HG03135 (cell line): ENCODE measurements at regions not wholly inside any gene's neighbourhood (a gene's known extent, or its start where the extent isn't known, plus 50 kb on each side); places are given as distances from the start of the nearest gene placed in this dataset.

ENCODE experiments used
- ATAC-seq: cut with Tn5 transposase; IDR thresholded peaks from one replicate; pipeline ENCODE4 v1.9.1; 2021; ENCODE audit warnings: mild to moderate bottlenecking, moderate library complexity; ENCODE audit not compliant: unreplicated experiment

DNA sequence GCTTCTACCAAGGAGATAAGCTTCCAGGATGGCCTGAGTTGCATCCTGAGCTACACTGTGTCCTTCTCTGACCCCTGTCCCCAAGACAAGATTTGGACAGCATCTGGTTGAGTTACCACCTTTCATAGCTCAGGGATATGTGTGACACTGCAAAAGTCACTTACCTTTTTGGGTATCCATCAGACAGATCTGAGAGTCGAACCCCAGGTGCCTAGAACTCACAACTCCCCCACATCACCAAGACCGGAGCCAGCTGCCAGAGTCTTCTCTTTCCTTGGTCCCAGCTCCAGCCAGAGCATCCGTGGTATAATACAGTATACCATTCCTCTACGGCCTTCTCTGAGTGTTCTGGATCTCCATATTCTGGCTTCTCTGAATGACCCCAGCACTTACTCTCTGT, 133.0 kb downstream of the CD83 start:
- no peak for ATAC-seq

DNA sequence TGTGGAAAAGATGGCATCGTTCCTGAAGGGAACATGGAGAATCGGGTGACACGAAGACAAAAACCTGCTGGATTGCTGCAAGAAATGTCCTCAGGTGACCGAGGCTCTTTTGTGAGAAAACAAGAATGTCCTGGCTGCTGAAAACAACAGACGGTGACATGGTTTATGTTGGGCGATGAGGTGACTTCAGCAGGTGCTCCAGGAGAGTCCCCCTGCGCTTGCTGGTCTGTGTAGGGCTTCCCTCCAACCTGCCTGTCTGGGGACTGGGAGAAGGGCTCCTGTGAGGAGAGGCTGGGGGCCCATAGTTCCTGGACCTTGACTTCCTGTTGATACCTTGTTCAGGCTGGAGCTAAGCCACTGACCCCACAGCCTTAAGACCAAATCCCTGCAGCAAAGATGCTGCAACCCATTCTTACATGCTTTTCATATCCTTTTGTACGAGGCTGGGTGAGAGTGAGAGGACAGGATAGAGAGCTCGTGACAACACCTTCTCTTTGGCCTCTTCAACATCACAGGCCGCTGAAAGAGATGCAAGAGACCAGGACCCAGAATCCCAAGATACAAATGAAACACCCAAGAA, 134.8 kb downstream of the CD83 start:
- ATAC-seq: no peak

DNA sequence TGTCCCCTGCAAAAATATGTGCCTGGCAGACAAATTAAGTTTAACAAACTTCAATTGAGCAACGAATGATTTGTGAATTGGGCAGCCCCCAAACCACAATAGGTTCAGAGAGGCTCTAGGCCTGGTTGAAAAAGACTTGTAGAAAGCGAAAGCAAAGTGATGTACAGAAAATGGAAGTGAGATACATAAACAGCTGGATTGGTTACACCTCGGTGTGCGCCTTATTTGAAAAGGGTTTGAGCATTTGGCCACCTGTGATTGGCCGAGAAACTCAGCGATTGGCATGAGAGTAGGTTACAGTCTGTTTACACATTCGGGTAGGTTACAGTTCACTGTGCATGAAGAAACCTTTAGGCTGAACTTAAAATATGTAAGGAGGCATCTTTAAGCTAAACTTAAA, 136.9 kb downstream of the CD83 start:
- ATAC-seq: peak; percentile 91

DNA sequence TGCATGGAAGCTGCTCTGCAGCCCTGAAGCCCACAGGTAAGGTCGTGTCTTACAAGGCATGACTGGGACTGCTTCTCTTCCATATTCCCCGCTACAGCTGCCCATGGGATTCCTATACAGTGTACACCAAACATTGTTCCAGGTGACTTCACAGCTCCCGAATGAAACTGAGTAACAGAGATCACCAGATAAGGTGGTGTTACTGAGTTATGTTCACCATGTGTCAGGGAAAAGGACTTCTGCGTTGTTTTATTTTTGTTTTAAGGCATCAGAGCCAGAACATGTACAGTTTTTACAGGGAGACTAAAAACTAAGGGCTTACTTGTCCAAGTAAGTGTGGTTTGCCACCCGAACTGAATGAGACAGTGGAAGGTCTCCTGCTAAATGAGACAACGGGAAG, 138.3 kb downstream of the CD83 start:
- no peak for ATAC-seq

DNA sequence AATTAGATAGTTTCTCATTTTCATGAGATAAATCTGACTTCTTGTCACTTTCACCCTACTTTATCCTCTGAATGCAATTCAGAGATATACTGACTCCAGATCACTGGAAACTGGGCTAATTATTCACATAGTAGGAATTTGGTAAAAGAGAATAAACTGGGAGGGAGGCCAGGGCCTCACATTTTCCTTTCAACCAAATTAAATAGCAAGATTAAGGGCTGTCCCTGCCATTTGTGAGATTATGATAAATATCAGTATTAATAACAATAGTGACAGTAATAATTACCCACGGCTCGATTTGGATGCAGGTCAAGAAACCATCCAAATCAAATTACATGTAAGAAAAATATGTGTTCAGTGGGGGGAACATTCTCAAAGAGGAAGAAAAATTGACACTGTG, 140.5 kb downstream of the CD83 start:
- no peak for ATAC-seq

DNA sequence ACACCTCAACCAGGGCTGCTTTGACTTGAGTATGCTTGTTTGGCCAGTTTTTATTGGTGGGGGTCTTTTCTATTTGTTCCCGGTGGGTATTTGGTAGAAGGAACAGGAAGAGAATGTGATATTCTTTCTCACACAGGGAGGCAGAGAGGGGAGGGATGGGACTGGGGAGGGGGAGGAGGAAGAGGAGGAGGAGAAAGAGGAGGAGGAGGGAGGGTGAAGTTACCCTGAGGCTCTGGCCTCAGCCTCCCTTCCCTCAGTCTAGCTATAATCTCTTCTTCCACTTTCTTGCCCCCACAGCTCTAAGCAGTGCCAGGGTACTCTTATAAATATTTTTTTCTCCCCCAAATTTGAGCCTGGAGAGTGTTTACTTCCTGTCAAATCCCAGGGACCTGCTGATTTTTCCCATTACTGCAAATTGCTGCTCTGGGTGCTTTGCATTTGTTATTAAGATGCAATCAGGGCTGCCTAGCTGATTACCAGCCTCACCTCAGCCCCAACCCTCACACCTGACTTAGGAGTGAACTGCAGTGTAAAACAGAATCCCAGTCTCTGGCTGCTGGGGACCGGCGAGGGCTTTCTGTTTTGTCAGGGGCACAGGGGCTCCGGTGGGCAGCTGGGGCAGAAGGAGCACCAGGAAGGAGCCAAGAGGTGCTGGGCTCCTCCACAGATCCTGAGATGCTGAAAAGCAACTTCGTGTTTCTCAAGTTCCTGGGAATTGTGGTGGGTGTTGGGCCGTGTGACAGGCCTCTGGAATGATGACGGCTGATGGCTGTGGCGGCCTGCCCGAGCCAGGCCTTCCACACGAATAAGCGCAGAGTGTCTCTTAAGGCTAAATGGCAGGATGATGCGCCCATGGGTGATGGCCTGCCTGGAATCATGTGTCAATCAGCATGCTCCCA, 141.4 kb downstream of the CD83 start:
- ATAC-seq: no peak

DNA sequence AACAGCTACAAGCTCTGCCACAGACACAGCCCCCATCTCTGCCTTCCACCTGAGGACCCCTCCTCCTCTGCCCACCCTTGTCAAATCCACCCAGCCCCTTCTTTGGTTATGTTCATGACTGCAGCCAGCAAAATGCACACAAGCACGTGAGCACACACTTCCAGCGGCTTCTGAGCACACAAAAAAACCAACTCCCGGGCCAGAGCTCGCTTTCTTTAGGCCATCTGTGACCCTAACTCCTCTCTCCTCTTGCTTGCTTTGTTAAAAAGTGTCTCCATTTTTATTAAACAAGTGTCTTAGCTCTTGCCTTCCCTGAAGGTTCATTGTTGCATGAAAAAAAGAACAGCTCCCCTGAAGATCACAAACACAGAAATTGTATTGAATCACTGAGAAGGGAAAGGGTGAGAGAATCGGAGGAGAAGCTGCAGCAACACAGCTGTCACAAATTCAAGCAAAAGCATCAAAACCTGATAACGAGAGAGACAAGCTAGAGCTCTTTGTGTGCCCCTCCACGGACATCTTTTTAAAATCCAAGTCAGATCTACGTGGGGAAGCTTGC, 142.1 kb downstream of the CD83 start:
- no peak for ATAC-seq

DNA sequence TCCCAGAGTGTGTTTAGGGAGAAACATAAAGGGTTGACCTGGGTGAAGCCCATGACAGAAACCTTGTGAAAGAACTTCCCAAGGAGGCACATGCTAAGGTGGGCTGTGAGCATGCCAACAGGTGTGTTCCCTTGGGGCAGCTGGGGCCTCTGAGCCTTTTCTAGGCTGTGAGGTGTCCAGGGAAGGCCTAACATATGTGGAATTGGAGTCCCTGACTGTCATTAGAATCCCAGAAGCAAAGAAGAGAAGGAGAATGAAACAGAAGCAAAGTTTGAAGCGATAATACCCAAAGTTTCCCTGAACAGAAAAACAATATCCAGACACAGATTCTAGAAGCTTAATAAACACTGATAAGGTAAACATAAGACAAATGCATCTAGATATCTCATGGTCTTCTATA, 143.3 kb downstream of the CD83 start:
- ATAC-seq: no peak

DNA sequence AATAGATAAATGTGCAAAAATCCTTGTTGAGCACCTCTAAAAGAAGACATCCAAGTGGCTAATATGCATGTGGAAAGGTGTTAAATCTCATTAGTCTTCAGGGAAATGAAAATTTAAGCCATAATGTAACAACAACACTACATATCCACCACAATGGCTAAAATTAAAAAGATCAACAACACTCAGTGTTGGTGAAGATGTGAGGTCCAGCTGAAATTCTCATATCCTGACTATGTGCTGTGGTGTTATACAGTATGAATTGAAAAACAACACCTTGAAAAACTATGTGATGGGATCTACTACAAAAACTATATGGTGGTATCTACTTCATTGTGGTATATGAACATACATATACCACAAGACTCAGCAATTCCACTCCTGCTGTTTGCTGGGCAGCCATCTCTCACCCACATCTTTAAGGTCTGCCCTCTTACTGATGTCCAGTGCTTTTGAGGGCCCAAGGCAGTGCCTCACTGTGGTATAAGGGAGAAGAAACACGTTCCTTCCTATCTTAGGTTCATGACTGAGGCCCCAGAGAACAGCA, 146.4 kb downstream of the CD83 start:
- no peak for ATAC-seq

DNA sequence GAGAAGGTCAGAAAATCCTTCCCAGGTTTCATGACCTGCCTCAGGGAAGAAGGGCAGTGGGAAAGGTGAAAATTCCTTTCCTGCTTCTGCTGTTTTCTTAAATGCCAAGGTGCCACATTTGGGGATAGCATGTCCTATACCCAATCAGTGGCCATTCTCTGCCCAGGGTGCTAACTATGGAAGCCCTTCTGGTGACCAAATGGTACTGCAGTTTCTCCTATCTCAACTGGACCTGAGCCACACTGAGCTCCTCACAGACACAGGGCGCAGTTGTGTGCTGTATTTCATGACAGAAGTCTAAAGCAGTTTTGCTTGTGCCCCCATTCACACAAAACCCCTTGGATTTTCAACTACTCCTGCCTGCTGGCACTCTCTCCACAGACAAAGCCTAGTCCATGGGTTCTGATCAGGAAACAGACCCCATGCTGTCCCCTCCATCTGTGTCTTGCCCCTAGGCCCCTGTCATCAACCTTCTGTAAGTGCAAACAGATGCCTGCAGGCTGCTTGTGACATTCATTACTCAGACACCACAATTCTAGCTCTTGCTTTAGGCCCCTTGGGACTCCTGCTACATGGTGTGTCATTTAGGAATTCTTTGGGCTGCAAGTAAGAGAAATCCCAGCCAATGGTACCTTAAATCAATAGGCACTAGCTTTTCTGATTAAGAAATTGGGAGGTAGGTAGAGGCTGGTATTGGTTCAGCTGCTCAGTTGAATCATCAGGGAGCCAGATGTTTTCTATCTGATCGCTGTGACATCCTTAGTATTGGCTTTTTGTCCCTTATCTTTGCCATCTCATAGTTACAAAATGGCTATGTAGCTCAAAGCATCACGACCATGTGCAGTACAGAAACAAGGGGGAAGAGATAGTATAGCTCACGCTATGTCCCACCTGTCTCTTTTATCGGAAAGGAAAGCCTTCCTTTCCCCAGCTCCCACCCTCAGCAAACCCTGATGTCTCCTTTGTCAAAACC, 147.8 kb downstream of the CD83 start:
- no peak for ATAC-seq

DNA sequence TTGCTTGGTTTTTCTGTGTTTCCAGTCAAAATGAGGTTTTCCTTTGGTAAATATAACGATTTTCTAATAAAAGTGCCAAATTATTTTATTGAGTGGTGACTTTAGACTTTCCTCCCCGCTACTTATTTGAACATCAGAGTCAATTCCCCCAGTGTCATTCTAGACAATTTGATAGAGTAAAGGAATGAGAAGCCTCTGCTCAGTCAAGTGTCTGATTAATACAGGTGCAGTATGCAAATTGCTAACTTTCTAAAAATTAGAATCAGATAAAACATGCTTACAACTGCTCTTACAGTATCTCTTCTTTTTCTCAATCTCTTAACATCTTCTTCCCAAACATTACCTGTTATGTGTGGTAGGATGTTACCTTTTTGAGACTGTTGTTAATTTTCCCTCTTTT, 148.7 kb downstream of the CD83 start:
- ATAC-seq: no peak

DNA sequence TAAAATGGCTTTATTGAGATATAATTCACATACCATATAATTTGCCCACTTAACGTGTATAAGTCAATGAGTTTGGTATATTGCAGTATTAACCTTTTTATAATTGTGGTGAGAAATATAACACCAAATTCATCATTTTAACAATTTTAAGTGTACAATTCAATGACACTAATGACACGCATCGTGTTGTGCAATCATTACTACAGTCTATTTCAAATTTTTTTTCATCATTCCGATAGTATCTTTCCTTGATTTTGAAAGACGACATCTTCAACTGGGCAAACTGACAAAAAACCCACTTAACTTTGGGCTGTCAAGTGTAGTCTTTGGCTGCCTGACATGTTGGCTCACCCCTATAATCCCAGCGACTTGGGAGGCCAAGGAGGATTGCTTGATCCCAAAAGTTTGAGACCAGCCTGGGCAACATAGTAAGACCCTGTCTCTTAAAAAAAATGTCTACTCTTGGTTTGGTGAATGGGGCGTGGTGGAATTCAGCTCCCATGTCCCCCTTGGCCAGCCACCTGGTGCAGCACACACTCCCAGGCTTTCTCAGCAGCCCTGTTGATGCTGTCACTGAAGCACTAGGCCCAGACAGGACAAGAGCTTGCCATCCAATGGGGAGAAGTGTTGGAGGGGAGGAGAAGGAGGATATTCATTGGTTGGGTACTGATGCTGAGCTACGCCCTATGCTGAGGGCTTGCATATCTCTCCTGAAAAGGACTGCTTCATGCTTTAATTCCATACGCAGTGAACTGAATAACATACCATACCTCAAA, 150.5 kb downstream of the CD83 start:
- ATAC-seq: no peak

DNA sequence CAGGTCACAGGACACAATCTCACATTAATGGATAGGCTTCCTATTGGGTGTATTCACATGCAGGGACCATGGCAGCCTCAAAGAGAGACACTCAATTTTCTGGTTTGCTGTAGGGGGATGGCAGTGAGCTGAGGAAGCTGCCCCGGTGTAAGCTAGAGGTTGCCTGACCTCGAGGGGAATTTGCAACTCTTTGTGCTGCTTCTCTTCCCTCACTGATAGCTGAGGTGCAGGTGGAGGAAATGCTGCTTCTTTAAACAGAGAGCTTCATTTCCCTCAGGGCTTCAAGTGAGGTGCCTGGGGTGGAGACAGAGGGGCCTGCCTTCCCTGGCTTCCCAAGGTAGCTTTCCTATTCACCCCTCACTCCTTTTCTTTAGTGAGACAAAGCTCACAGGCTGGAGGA, 151.9 kb downstream of the CD83 start:
- no peak for ATAC-seq

DNA sequence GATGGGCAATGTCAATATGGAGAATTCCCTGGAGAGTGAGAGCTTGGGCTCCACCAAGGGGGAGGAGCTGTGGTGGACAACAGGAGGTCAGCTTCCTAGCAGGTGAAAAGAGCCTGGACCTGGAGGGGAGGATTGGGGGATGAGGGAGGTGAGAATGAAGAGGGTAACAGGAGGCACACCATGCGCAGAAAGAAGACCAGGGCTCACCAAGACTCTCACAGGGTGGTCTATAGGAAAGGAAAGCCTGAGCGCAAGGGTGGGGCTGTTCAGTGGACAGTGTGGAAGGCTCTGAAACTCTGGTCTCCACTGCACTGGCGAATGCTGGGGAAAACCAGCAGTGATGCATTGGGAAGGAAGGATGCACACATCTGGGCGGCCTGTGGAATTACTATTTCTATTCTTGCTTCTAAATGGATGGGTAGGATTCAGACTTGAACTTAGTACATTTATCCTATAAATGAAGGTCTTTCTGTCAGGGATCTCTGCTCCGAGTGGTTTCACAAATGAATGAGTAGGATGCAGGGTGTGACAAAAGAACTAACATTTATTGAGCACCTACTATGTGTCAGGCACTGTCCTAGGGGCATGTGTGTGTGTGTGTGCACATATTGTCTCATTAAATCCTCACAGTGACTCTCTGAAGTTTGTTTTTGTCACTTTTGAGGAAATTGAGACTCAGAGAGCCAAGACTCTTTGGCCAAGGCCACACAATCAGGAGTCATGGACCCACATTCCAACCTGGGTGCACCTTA, 152.7 kb downstream of the CD83 start:
- ATAC-seq: no peak

DNA sequence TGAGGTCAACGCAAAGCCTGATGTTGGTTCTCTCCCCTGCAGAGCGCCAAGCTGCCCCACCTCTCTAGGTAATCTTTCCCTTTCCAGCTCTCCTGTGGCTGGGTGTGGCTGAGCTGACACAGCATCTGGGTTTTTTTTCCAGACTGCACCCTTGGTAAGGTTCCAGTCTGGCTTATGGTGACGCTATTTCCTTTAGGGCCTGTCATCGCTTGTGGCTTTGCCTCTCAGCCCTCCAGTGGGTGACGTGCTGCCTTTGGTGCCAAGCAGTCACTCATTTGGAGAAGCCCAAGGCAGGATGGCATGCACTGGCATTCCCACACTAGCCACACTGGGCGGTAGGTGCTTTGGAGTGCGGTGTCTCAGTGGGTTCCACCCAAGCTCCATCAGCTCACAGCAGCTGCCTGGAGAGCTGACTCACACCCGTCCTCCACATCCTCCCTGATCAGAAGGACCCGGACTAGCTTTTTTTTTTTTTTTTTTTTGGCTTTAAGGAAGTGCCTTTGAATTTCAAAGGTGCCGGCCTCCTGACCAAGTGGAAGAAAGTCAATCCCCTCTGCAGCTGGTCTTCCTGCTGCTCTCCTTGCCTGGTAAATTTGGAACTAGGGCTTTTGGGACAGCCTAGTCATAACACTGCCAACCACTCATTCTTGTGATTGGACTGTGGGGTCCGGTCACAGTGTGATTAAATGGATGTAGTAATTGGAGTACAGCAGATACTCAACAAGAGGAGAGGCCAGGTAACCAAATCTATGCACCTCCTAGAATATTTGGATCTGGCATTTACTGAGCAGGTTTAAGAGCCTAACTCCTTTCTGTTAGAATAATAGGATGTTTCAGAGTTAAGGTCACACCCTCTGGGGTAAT, 153.6 kb downstream of the CD83 start:
- no peak for ATAC-seq

DNA sequence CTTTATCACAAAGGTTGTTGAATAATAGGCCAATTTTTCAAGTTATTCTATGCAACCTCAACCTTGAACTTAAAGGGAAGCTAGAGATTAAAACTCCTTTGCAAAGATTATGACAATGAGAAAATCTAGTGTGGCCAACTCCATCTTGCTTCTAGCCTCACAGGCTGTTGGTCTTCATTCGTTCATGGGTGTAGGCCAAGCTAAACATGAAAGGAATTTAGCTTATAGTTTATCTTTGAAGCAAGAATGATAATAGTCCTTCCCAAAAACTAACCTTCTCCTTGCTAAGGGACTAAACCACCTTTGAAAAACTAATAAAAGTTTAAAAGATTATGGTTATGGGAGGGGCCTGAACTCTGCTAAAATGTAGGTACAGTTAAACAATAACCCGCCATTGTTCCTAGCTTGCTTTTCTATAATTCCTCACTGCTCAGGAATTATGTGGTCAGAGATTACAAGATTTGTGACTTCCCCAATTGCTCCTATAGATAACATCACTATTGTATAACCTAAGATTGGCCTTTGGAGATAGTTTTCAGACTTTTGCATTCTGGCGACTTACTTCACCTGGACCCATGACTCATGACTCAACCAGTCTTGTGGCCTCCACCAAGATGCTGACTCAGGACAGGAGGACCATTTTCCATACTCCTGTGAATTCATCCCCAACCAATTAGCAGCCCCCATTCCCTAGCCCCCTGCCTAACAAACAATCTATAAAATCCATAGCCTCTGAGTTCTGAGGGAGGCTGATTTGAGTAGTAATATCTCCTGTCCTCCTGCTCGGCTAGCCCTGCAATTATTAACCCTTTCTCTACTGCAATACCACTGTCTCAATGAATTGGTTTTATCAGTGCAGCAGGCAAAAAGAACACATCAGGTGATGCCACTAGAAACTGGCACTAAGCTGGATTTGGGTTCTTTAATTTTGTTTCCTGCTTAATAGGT, 154.5 kb downstream of the CD83 start:
- no peak for ATAC-seq

DNA sequence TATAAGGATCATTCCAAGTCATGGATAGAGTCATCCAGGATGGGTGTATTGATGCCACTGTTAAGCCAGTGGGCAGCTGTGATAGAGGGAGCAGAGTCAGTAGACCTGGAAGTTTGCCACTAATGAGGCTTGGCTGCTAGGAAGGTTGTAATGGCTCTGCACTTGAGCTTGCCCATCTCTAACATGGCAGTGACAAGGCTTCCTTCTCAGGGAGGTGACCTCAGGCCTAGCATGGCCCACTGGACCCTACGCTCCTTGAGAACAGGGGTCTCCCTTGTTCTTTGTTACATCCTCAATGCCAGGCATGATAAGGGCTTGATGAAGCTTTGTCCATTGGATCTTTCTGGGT, 155.1 kb downstream of the CD83 start:
- no peak for ATAC-seq
